ENCODE measurements at regions not wholly inside any gene's neighbourhood (a gene's known extent, or its start where the extent isn't known, plus 50 kb on each side); places are given as distances from the start of the nearest gene placed in this dataset.
"Not testable (repeated sequence)": the region's sequence is repeated elsewhere in the genome, so short reads cannot be mapped to it uniquely, and the experiment has no call there.

GRCh38 chrX:88024022-88024421 is 506.4 kb downstream of the KLHL4 start:
- Mint-ChIP-seq H3K4me1 (no peaks in the 10 kb centered on the region), H3K27me3 (no peaks in the 10 kb centered on the region), H3K27ac (no peak overlapping the region), H3K9me3 (ENCODE audit: low read depth) (no peaks in the 10 kb centered on the region), H3K4me3 (no peak overlapping the region), H3K36me3 (no peaks in the 10 kb centered on the region)
- CTCF ChIA-PET: no interaction called here
- DNase-seq (no peak), ATAC-seq (no peak)

DNA sequence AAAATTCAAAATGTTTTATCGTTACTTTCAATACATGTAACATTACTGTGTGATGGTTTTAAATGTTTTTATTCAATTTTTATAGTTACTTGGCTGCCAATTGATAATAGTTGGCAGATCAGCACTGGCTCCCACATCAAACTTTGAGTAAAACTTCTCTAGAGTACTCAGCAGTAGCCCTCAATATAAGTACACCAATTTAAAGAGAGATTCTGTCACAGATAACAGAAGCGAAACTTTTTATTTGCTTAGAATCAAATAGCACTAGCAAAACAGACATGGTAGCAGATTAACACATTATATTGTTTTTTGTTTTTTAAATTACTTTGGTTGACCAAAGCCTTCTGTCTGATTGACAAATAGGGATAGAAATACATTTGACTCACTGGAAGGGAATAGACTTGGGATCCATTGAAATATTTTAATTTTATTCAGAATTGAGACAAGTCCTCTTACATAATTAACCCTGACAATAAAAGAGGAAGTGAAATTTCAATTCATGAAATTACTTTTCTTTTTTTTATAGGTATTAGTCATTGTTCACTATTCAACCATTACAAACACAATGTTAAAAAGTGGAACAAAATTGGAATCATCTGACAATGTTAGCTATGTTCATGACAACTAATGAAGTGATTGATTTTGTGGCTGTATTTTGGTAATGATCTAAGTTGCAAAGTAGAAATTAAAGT is 554.9 kb downstream of the KLHL4 start:
- ATAC-seq: no peak
- Mint-ChIP-seq H3K9me3 (ENCODE audit: low read depth) (no peaks in the 10 kb centered on the region), H3K36me3 (no peaks in the 10 kb centered on the region), H3K27ac (no peak overlapping the region), H3K27me3 (no peaks in the 10 kb centered on the region), H3K4me3 (no peak overlapping the region), H3K4me1 (no peaks in the 10 kb centered on the region)
- no peak for DNase-seq
- CTCF ChIA-PET: no interaction called here

DNA sequence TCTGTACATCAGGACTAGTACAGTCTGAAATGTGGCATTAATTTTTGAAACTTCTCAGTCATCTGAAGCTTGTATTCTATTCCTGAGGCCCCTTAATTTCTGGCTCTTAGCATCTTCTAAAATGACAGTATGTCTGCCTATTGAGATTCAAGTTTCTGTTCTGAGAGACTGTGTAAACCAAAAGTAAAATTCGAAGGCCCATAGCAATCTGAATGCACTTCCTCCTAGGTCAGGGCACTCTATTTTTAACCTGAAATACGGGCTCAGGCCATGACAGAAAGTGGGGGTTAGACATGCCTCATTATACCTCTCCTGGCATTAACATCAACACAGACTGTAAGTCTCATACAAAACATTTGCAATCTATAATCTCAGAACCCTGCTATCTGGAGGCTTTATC is 584.4 kb downstream of the KLHL4 start:
- ATAC-seq (no peak), DNase-seq (no peak)
- CTCF ChIA-PET: no interaction called here
- no peak overlapping the region for H3K4me3 Mint-ChIP-seq
- peaks cover 4% of the 10 kb centered on the region for H3K9me3 Mint-ChIP-seq (ENCODE audit: low read depth)
- no peaks in the 10 kb centered on the region for H3K4me1 Mint-ChIP-seq
- H3K27me3 Mint-ChIP-seq: no peaks in the 10 kb centered on the region
- H3K27ac Mint-ChIP-seq: no peak overlapping the region
- H3K36me3 Mint-ChIP-seq: no peaks in the 10 kb centered on the region

GRCh38 chrX:88135735-88136134 is 611.3 kb upstream of the CPXCR1 start:
- no peaks in the 10 kb centered on the region for H3K9me3 Mint-ChIP-seq (ENCODE audit: low read depth)
- CTCF ChIA-PET: no interaction called here
- H3K36me3 Mint-ChIP-seq: no peaks in the 10 kb centered on the region
- H3K4me1 Mint-ChIP-seq: no peaks in the 10 kb centered on the region
- ATAC-seq (no peak), DNase-seq (no peak)
- no peaks in the 10 kb centered on the region for H3K27me3 Mint-ChIP-seq
- no peak overlapping the region for H3K27ac Mint-ChIP-seq
- no peak overlapping the region for H3K4me3 Mint-ChIP-seq

- no peak overlapping the region for H3K4me3 Mint-ChIP-seq
- no peaks in the 10 kb centered on the region for H3K9me3 Mint-ChIP-seq (ENCODE audit: low read depth)
- no peaks in the 10 kb centered on the region for H3K27me3 Mint-ChIP-seq
- H3K4me1 Mint-ChIP-seq: no peaks in the 10 kb centered on the region
- CTCF ChIA-PET: no interaction called here
- DNase-seq (no peak), ATAC-seq (no peak)
- H3K36me3 Mint-ChIP-seq: no peaks in the 10 kb centered on the region
- no peak overlapping the region for H3K27ac Mint-ChIP-seq
These were observed 610.7 kb upstream of the CPXCR1 start for GRCh38 chrX:88136328-88136727.

- DNase-seq (no peak), ATAC-seq (no peak)
- Mint-ChIP-seq H3K27ac (no peak overlapping the region), H3K4me1 (no peaks in the 10 kb centered on the region), H3K4me3 (no peak overlapping the region), H3K27me3 (no peaks in the 10 kb centered on the region), H3K9me3 (ENCODE audit: low read depth) (peaks cover 2% of the 10 kb centered on the region), H3K36me3 (no peaks in the 10 kb centered on the region)
- CTCF ChIA-PET: no interaction called here
These were observed 600.4 kb upstream of the CPXCR1 start for GRCh38 chrX:88146577-88146976.

GRCh38 chrX:88170553-88170952 is 576.5 kb upstream of the CPXCR1 start:
- H3K9me3 Mint-ChIP-seq (ENCODE audit: low read depth): peaks cover 2% of the 10 kb centered on the region
- CTCF ChIA-PET: no interaction called here
- H3K27me3 Mint-ChIP-seq: no peaks in the 10 kb centered on the region
- H3K4me1 Mint-ChIP-seq: no peaks in the 10 kb centered on the region
- no peaks in the 10 kb centered on the region for H3K36me3 Mint-ChIP-seq
- H3K27ac Mint-ChIP-seq: no peak overlapping the region
- H3K4me3 Mint-ChIP-seq: no peak overlapping the region
- DNase-seq: no peak
- ATAC-seq: no peak

DNA sequence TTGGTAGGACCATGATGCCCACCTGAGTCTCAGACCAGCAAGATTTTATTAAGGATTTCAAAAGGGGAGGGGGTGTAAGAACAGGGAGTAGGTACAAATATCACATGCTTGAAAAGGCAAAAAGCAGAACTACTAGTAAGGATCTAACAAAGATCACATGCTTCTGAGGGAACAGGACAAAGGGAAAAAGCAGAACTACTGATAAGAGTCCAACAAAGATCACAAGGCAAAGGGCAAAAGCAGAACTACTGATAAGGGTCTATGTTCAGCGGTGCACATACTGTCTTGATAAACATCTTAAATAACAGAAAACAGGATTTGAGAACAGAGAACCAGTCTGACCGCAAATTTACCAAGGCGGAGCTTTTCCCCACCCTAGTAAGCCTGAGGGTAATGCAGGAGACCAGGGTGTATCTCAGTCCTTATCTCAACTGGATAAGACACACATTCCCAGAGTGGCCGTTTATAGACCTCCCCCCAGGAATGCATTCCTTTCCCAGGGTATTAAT is 573.0 kb upstream of the CPXCR1 start:
- H3K4me1 Mint-ChIP-seq; ATAC-seq; H3K4me3 Mint-ChIP-seq; CTCF ChIA-PET; H3K9me3 Mint-ChIP-seq (ENCODE audit: low read depth); H3K27ac Mint-ChIP-seq; DNase-seq; H3K36me3 Mint-ChIP-seq; H3K27me3 Mint-ChIP-seq: not testable (repeated sequence)

- DNase-seq (no peak), ATAC-seq (no peak)
- Mint-ChIP-seq H3K4me1 (no peaks in the 10 kb centered on the region), H3K36me3 (no peaks in the 10 kb centered on the region), H3K4me3 (no peak overlapping the region), H3K9me3 (ENCODE audit: low read depth) (no peaks in the 10 kb centered on the region), H3K27me3 (no peaks in the 10 kb centered on the region), H3K27ac (no peak overlapping the region)
- CTCF ChIA-PET: no interaction called here
These were observed 544.9 kb upstream of the CPXCR1 start for GRCh38 chrX:88202149-88202548.

DNA sequence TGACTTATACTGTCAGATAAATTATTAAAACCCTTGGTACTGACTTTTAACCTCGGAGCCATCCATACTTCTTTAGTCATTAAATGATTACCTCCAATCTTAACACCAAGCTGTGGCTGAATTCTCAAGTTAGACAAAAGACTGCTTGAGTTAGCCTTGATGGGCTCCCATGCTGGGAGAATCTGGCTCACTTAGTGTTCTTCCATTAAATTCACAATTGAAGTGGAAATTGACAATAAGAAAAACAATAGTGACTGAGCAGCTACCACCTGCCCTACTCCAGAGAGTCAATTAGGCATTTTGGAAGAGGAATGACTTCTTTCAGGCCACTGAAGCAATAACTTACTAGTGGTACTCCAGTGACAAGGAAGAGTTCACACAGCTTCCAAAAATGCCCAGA is 503.0 kb upstream of the CPXCR1 start:
- H3K4me1 Mint-ChIP-seq: no peaks in the 10 kb centered on the region
- no peak for DNase-seq
- H3K4me3 Mint-ChIP-seq: no peak overlapping the region
- H3K36me3 Mint-ChIP-seq: no peaks in the 10 kb centered on the region
- no peak overlapping the region for H3K27ac Mint-ChIP-seq
- no peaks in the 10 kb centered on the region for H3K27me3 Mint-ChIP-seq
- peaks cover 2% of the 10 kb centered on the region for H3K9me3 Mint-ChIP-seq (ENCODE audit: low read depth)
- CTCF ChIA-PET: no interaction called here
- ATAC-seq: no peak

GRCh38 chrX:88284844-88285243 is 462.2 kb upstream of the CPXCR1 start:
- ATAC-seq (no peak), DNase-seq (no peak)
- no peaks in the 10 kb centered on the region for H3K36me3 Mint-ChIP-seq
- no peaks in the 10 kb centered on the region for H3K4me1 Mint-ChIP-seq
- CTCF ChIA-PET: no interaction called here
- no peak overlapping the region for H3K27ac Mint-ChIP-seq
- no peak overlapping the region for H3K4me3 Mint-ChIP-seq
- no peaks in the 10 kb centered on the region for H3K27me3 Mint-ChIP-seq
- no peaks in the 10 kb centered on the region for H3K9me3 Mint-ChIP-seq (ENCODE audit: low read depth)

DNA sequence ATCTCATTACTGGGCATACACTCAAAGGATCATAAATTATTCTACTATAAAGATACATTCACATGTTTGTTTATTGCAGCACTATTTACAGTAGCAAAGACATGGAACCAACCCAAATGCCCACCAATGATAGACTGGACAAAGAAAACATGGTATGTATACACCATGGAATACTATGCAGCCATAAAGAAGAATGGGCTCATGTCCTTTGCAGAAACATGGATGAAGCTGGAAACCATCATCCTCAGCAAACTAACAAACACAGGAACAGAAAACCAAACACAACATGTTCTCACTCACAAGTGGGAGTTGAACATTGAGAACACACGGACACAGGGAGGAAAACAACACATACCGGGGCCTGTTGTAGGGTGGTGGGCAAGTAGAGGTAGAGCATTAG is 433.1 kb upstream of the CPXCR1 start:
- DNase-seq; ATAC-seq; CTCF ChIA-PET; H3K27me3 Mint-ChIP-seq; H3K9me3 Mint-ChIP-seq (ENCODE audit: low read depth); H3K4me1 Mint-ChIP-seq; H3K27ac Mint-ChIP-seq; H3K36me3 Mint-ChIP-seq; H3K4me3 Mint-ChIP-seq: not testable (repeated sequence)

GRCh38 chrX:88325634-88326033 is 421.4 kb upstream of the CPXCR1 start:
- no peaks in the 10 kb centered on the region for H3K27me3 Mint-ChIP-seq
- CTCF ChIA-PET: no interaction called here
- H3K27ac Mint-ChIP-seq: no peak overlapping the region
- DNase-seq (no peak), ATAC-seq (no peak)
- H3K4me3 Mint-ChIP-seq: no peak overlapping the region
- no peaks in the 10 kb centered on the region for H3K4me1 Mint-ChIP-seq
- H3K9me3 Mint-ChIP-seq (ENCODE audit: low read depth): no peaks in the 10 kb centered on the region
- H3K36me3 Mint-ChIP-seq: no peaks in the 10 kb centered on the region

DNA sequence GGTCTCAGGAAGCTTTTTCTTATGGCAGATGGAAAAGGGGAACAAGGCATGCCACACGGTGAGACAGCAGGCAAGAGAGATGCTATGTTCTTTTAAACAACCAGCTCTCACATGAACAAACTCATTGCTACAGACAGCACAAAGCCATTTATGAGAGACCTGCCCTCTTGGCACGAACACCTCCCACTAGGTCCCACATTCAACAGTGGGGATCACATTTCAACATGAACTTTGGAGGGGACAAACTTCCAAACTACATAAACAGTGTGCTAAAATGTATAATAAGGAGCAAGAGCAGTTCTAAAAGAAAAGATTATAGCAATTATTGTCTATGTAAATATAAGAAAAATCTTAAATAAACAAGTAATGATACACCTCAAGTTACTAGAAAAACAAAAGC is 391.8 kb upstream of the CPXCR1 start:
- ATAC-seq (no peak), DNase-seq (no peak)
- Mint-ChIP-seq H3K27ac (no peak overlapping the region), H3K36me3 (no peaks in the 10 kb centered on the region), H3K4me1 (no peaks in the 10 kb centered on the region), H3K4me3 (no peak overlapping the region), H3K9me3 (ENCODE audit: low read depth) (no peaks in the 10 kb centered on the region), H3K27me3 (no peaks in the 10 kb centered on the region)
- CTCF ChIA-PET: no interaction called here

GRCh38 chrX:88366314-88366713 is 380.7 kb upstream of the CPXCR1 start:
- Mint-ChIP-seq H3K27ac (no peak overlapping the region), H3K9me3 (ENCODE audit: low read depth) (peaks cover 3% of the 10 kb centered on the region), H3K4me1 (no peaks in the 10 kb centered on the region), H3K36me3 (no peaks in the 10 kb centered on the region), H3K4me3 (no peak overlapping the region), H3K27me3 (no peaks in the 10 kb centered on the region)
- DNase-seq (no peak), ATAC-seq (no peak)
- CTCF ChIA-PET: no interaction called here
